Stomach (tissue), 8 donors: ENCODE measurements at regions not wholly inside any gene's neighbourhood (a gene's known extent, or its start where the extent isn't known, plus 50 kb on each side); places are given as distances from the start of the nearest gene placed in this dataset.

Experiments
- DNase-seq, 2 donors: peaks; one replicate each; pipeline versions ENCODE4 v3.0.0 to v3.0.0-alpha.2; 2013 to 2019
- H3K27ac ChIP-seq, 5 donors: fragments of 200-600 bp in 4 of 5; sonication (generic) in 4 of 5; one replicate each; pipeline ENCODE4 v1.5.1; 2013 to 2019; ENCODE audit warnings: mild to moderate bottlenecking in 1 of 5, moderate library complexity in 1 of 5
- H3K27me3 ChIP-seq, 3 donors: fragments of 200-600 bp; sonication (generic); one replicate each; pipeline ENCODE4 v1.5.1; 2017 to 2019; ENCODE audit warnings: mixed run types in 1 of 3
- H3K36me3 ChIP-seq, 4 donors: fragments of 200-600 bp; sonication (generic); 1 replicate in 3 of 4; 2 replicates in 1 of 4; pipeline ENCODE4 v1.5.1; 2016 to 2019
- H3K4me1 ChIP-seq, 4 donors: fragments of 200-600 bp; sonication (generic); one replicate each; pipeline ENCODE4 v1.5.1; 2016 to 2019
- H3K4me3 ChIP-seq, 4 donors: fragments of 200-600 bp; sonication (generic) in 3 of 4; one replicate each; pipeline ENCODE4 v1.5.1; 2016 to 2019; ENCODE audit warnings: mild to moderate bottlenecking in 1 of 4
- H3K9me3 ChIP-seq, 4 donors: fragments of 200-600 bp; sonication (generic); one replicate each; pipeline ENCODE4 v1.5.1; 2016 to 2019
- CTCF ChIP-seq, 7 experiments: fragments of 450-650 bp in 4 of 7; fragments of 200-600 bp in 3 of 7; sonication (generic) in 3 of 7; IDR thresholded peaks; one replicate each; pipeline ENCODE4 v1.5.1; 2016 to 2019; ENCODE audit warnings: antibody characterized with exemption in 7 of 7, control low read depth in 2 of 7, mild to moderate bottlenecking in 1 of 7
- EP300 ChIP-seq: sonication (generic); formaldehyde crosslinking; IDR thresholded peaks from one replicate; pipeline ENCODE4 v1.6.1; 2017; ENCODE audit warnings: antibody characterized with exemption
- POLR2A ChIP-seq, 4 donors: fragments of 450-650 bp; IDR thresholded peaks; one replicate each; pipeline ENCODE4 v1.6.1; 2016; ENCODE audit warnings: antibody characterized with exemption in 4 of 4, control low read depth in 2 of 4, mild to moderate bottlenecking in 1 of 4, moderate library complexity in 1 of 4
- POLR2AphosphoS5 ChIP-seq, 3 donors: sonication (generic); formaldehyde crosslinking; IDR thresholded peaks; one replicate each; pipeline ENCODE4 v1.6.1; 2016; ENCODE audit warnings: antibody characterized with exemption in 3 of 3
- WGBS, 5 donors: extraction: QIAGEN DNeasy Blood & Tissue Kit in 3 of 5; methylation state at CpG; one replicate each; pipeline versions ENCODE4 v1.1.5 to v1.1.7; 2013 to 2018; 5-methylcytosine and 5-hydroxymethylcytosine counted together
- intact Hi-C: fragments of 100-400 bp; cut with DNase I; formaldehyde crosslinking; loops from one replicate; pipeline ENCODE4 v1.15.1; 2023; ENCODE audit warnings: low total_unique reads
- donor health status: healthy with polysubstance abuse.
- donor health status: Bipolar disorder and iron deficiency.
- donor health status: healthy.

DNA sequence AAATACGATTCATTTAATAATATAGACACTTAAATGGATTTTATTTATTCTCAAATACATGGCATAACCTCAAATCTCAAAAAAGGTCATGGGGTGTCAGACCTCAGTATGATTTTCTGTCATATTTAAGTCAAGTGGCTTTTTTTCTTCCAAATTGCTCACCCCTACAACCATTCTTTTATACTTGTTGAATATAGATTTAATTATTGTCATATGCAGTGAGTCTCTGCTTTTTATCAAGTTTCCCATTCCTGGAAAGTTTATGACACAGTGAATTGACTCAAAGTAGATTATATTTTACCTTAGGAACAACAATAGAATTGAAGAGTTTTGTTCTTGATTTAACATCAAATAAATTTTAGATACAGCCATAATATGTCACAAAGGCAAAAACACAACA lies 59.5 kb upstream of the IRF2BP2 start:
- no peak for DNase-seq

DNA sequence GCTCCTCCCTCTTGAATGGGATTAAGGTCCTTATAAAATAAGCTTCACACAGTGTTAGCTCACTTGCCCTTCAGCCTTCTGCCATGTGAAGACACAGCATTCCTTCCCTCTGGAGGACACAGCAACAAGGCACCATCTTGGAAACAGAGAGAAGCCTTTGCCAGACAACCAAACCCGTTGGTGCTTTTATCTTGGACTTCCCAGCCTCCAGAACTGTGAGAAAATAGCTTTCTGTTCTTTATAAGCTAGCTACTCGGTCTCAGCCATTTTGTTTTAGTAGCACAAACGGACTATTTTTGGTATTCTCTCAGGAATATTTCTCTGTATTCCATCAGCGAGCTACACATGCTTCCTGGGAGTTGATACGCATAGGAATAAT lies 58.6 kb upstream of the IRF2BP2 start:
- intact Hi-C loops = no loop called here
- Histone ChIP-seq H3K4me3 (no peak overlapping the region), H3K27ac (no peak overlapping the region), H3K4me1 (peaks cover 4 to 22% (median 15%) of the 10 kb centered on the region in 4 donors), H3K36me3 (no peaks in the 10 kb centered on the region), H3K27me3 (no peaks in the 10 kb centered on the region), H3K9me3 (peaks cover 0 to 6% (median 0%) of the 10 kb centered on the region in 4 donors)
- no peak for DNase-seq
- TF ChIP-seq EP300 = no peak
- no peak for TF ChIP-seq CTCF (IDR thresholded peaks at IDR 0.05)
- no peak for TF ChIP-seq POLR2AphosphoS5 (IDR thresholded peaks at IDR 0.05)
- no peak for TF ChIP-seq POLR2A (IDR thresholded peaks at IDR 0.05)
- 92 to 95% (median 93%) methylated on average over 5 of the region's 5 CpGs for WGBS, 5 donors

More for the DNA sequence above, 59.5 kb upstream of the IRF2BP2 start:
- Histone ChIP-seq H3K27ac (peak overlapping the region in 2 of 5 donors; percentile 78 to 84), H3K4me3 (no peak overlapping the region), H3K27me3 (no peaks in the 10 kb centered on the region), H3K36me3 (no peaks in the 10 kb centered on the region), H3K4me1 (peaks cover 4 to 22% (median 15%) of the 10 kb centered on the region in 4 donors), H3K9me3 (peaks cover 0 to 6% (median 0%) of the 10 kb centered on the region in 4 donors)
- TF ChIP-seq POLR2A (IDR thresholded peaks at IDR 0.05) = no peak
- no peak for TF ChIP-seq POLR2AphosphoS5 (IDR thresholded peaks at IDR 0.05)
- TF ChIP-seq EP300 = no peak
- no peak for TF ChIP-seq CTCF (IDR thresholded peaks at IDR 0.05)
- 80 to 94% (median 91%) methylated on average over 1 of the region's 1 CpG for WGBS, 5 donors
- intact Hi-C loops = no loop called here

- DNase-seq = no peak
- Histone ChIP-seq H3K36me3 (no peaks in the 10 kb centered on the region), H3K4me1 (peaks cover 4 to 22% (median 15%) of the 10 kb centered on the region in 4 donors), H3K27ac (no peak overlapping the region), H3K9me3 (peaks cover 0 to 6% (median 0%) of the 10 kb centered on the region in 4 donors), H3K4me3 (no peak overlapping the region), H3K27me3 (no peaks in the 10 kb centered on the region)
- WGBS, 5 donors = 85 to 95% (median 93%) methylated on average over 2 of the region's 2 CpGs
- TF ChIP-seq POLR2A (IDR thresholded peaks at IDR 0.05) (no peak), EP300 (no peak), CTCF (IDR thresholded peaks at IDR 0.05) (no peak), POLR2AphosphoS5 (IDR thresholded peaks at IDR 0.05) (no peak)
- intact Hi-C loops = no loop called here
These were observed 57.9 kb upstream of the IRF2BP2 start for GRCh38 chr1:234667600-234668576.

DNA sequence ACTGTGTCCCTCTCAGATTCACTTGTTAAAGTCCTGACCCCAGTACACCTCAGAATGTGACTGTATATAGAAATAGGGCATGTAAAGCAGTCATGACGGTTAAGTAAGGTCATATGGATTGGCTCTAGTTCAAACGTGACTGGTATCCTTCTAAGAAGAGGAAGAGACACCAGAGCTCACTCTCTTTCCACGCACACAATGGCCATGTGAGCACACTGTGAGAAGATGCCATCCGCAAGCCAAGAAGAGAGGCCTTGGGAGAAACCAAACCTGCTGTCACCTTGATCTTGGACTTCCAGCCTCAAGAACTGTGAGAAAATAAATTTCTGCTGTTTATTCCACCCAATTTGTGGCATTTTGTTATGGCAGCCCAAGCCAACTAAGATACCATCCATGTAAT lies 56.8 kb upstream of the IRF2BP2 start:
- TF ChIP-seq POLR2AphosphoS5 (IDR thresholded peaks at IDR 0.05) (no peak), EP300 (no peak), CTCF (IDR thresholded peaks at IDR 0.05) (no peak), POLR2A (IDR thresholded peaks at IDR 0.05) (no peak)
- H3K4me1 ChIP-seq = peaks cover 4 to 20% (median 11%) of the 10 kb centered on the region in 4 donors
- peaks cover 0 to 6% (median 0%) of the 10 kb centered on the region in 4 donors for H3K9me3 ChIP-seq
- no peak overlapping the region for H3K27ac ChIP-seq
- no peak for DNase-seq
- intact Hi-C loops = no loop called here
- H3K27me3 ChIP-seq = no peaks in the 10 kb centered on the region
- no peak overlapping the region for H3K4me3 ChIP-seq
- 69 to 86% (median 70%) methylated on average over 4 of the region's 4 CpGs for WGBS, 5 donors
- H3K36me3 ChIP-seq = no peaks in the 10 kb centered on the region
